Psoas muscle (tissue), 7 donors: ENCODE measurements at regions not wholly inside any gene's neighbourhood (a gene's known extent, or its start where the extent isn't known, plus 50 kb on each side); places are given as distances from the start of the nearest gene placed in this dataset.

Experiments
- ATAC-seq, 4 donors: fragments of 200-7000 bp; cut with Tn5 transposase; one replicate each; pipeline ENCODE4 v1.9.1; 2020; ENCODE audit warnings: moderate library complexity in 3 of 4, mild to moderate bottlenecking in 2 of 4
- DNase-seq, 2 donors: peaks; one replicate each; pipeline ENCODE4 v3.0.0-alpha.2; 2020
- H3K27ac ChIP-seq: fragments of 200-600 bp; one replicate; pipeline ENCODE4 v1.8.0; 2022
- H3K27me3 ChIP-seq, 3 donors: fragments of 200-600 bp in 1 of 3; one replicate each; pipeline versions ENCODE4 v1.6.1 to v1.8.0; 2013 to 2022; ENCODE audit warnings: low read length in 2 of 3, mild to moderate bottlenecking in 2 of 3, moderate library complexity in 1 of 3; ENCODE audit not compliant: insufficient read depth in 3 of 3
- H3K36me3 ChIP-seq, 2 donors: fragments of 200-600 bp in 1 of 2; one replicate each; pipeline versions ENCODE4 v1.6.1 to v1.8.0; 2013 to 2022; ENCODE audit warnings: low read depth in 1 of 2, mild to moderate bottlenecking in 1 of 2, moderate library complexity in 1 of 2; ENCODE audit not compliant: insufficient read depth in 1 of 2
- H3K4me1 ChIP-seq: fragments of 200-600 bp; one replicate; pipeline ENCODE4 v1.8.0; 2022
- H3K4me3 ChIP-seq: fragments of 200-600 bp; one replicate; pipeline ENCODE4 v1.8.0; 2022; ENCODE audit warnings: mild to moderate bottlenecking
- H3K9me3 ChIP-seq: fragments of 200-600 bp; one replicate; pipeline ENCODE4 v1.8.0; 2022
- CTCF ChIP-seq: fragments of 200-600 bp; IDR thresholded peaks from one replicate; pipeline ENCODE4 v1.8.0; 2022; ENCODE audit warnings: antibody characterized with exemption
- WGBS, 3 donors: extraction: QIAGEN DNeasy Blood & Tissue Kit; methylation state at CpG; one replicate each; pipeline versions ENCODE4 v1.1.6 to v1.1.7; 2013; 5-methylcytosine and 5-hydroxymethylcytosine counted together
- intact Hi-C, 2 donors: fragments of 100-400 bp; cut with DNase I; formaldehyde crosslinking; loops; one replicate each; pipeline versions ENCODE4 v1.11.0 to v1.14.2; 2022
- donor health status: healthy with polysubstance abuse.
- donor health status: DM: no; HTN: no; CAD: no; lungs with moderate emphysema.
- donor health status: Bipolar disorder and iron deficiency.
- donor health status: healthy.
- donor health status: DM: yes; HTN: yes; CAD: no.
- donor health status: DM: no; HTN: no; CAD: no.
- donor health status: DM: yes; HTN: yes; CAD: no.

- no peak for DNase-seq
Observed at GRCh38 chr1:63023637-63024036, 239.7 kb downstream of the ATG4C start.

GRCh38 chr1:63024132-63024531 is 240.2 kb downstream of the ATG4C start:
- H3K36me3 ChIP-seq: no peaks in the 10 kb centered on the region
- H3K27me3 ChIP-seq: no peaks in the 10 kb centered on the region
- TF ChIP-seq CTCF: no peak
- H3K4me1 ChIP-seq: no peaks in the 10 kb centered on the region
- H3K9me3 ChIP-seq: no peaks in the 10 kb centered on the region
- DNase-seq (no peak), ATAC-seq (no peak)
- no peak overlapping the region for H3K27ac ChIP-seq
- H3K4me3 ChIP-seq: no peak overlapping the region
- intact Hi-C loops: no loop called here
- WGBS, 3 donors: 1 to 8% (median 6%) methylated on average over 1 of the region's 1 CpG

More at GRCh38 chr1:63023637-63024036, 239.7 kb downstream of the ATG4C start:
- H3K4me1 ChIP-seq: no peaks in the 10 kb centered on the region
- no peak for TF ChIP-seq CTCF
- H3K36me3 ChIP-seq: no peaks in the 10 kb centered on the region
- no peak overlapping the region for H3K27ac ChIP-seq
- no peaks in the 10 kb centered on the region for H3K9me3 ChIP-seq
- 84 to 90% (median 88%) methylated on average over 1 of the region's 1 CpG for WGBS, 3 donors
- H3K4me3 ChIP-seq: no peak overlapping the region
- no peaks in the 10 kb centered on the region for H3K27me3 ChIP-seq
- intact Hi-C loops: no loop called here
- no peak for ATAC-seq

GRCh38 chr1:63027176-63027575 is 243.2 kb downstream of the ATG4C start:
- no peaks in the 10 kb centered on the region for H3K9me3 ChIP-seq
- DNase-seq (no peak), ATAC-seq (no peak)
- no peaks in the 10 kb centered on the region for H3K36me3 ChIP-seq
- H3K4me1 ChIP-seq: no peaks in the 10 kb centered on the region
- H3K27ac ChIP-seq: no peak overlapping the region
- 39 to 63% (median 56%) methylated on average over 3 of the region's 3 CpGs for WGBS, 3 donors
- no peaks in the 10 kb centered on the region for H3K27me3 ChIP-seq
- no peak for TF ChIP-seq CTCF
- intact Hi-C loops: no loop called here
- no peak overlapping the region for H3K4me3 ChIP-seq

GRCh38 chr1:63032171-63032570 is 248.2 kb downstream of the ATG4C start:
- Histone ChIP-seq H3K36me3 (no peaks in the 10 kb centered on the region), H3K4me3 (no peak overlapping the region), H3K27me3 (no peaks in the 10 kb centered on the region), H3K9me3 (no peaks in the 10 kb centered on the region), H3K27ac (no peak overlapping the region), H3K4me1 (no peaks in the 10 kb centered on the region)
- 70 to 77% (median 73%) methylated on average over 4 of the region's 4 CpGs for WGBS, 3 donors
- no peak for TF ChIP-seq CTCF
- intact Hi-C loops: no loop called here
- ATAC-seq (no peak), DNase-seq (no peak)

GRCh38 chr1:63033211-63033610 is 249.3 kb downstream of the ATG4C start:
- ATAC-seq: no peak
- no peak for DNase-seq
- Histone ChIP-seq H3K27ac (no peak overlapping the region), H3K4me1 (no peaks in the 10 kb centered on the region), H3K36me3 (no peaks in the 10 kb centered on the region), H3K4me3 (no peak overlapping the region), H3K27me3 (no peaks in the 10 kb centered on the region), H3K9me3 (no peaks in the 10 kb centered on the region)
- intact Hi-C loops: no loop called here
- no peak for TF ChIP-seq CTCF
- 65 to 92% (median 86%) methylated on average over 2 of the region's 2 CpGs for WGBS, 3 donors
